Fibroblast of peridontal ligament (primary cell): ENCODE measurements at regions not wholly inside any gene's neighbourhood (a gene's known extent, or its start where the extent isn't known, plus 50 kb on each side); places are given as distances from the start of the nearest gene placed in this dataset.
"Not testable (repeated sequence)": the region's sequence is repeated elsewhere in the genome, so short reads cannot be mapped to it uniquely, and the experiment has no call there.

Experiments used
- DNase-seq: peaks from one replicate; pipeline ENCODE4 v3.0.0-alpha.2; 2010; ENCODE audit errors: extremely low read depth

DNA sequence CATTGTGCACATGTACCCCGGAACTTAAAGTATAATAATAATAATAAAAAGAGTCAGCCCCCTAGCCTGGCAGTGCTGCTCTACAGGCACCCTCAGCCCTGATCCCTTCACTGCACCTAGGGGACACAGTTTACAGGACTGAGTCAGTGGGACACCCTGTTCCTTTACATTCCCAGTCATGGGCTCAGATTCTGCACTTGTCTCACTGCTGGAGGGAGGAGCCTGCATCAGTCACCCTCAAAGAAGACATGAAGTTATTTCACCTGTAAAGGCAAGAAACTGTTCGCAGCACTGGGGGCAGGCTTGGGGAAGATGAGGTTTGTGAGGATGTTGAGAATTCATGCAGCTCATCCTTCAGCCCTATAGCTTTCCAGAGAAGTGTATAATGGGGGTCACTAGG lies 50.7 kb upstream of the VPREB1 start:
- no peak for DNase-seq

DNA sequence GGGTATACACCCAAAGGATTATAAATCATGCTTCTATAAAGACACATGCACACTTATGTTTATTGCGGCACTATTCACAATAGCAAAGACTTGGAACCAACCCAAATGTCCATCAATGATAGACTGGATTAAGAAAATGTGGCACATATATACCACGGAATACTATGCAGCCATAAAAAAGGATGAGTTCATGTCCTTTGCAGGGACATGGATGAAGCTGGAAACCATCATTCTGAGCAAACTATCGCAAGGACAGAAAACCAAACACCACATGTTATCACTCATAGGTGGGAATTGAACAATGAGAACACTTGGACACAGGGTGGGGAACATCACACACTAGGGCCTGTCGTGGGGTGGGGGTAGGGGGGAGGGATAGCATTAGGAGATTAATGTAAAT lies 51.1 kb upstream of the VPREB1 start:
- DNase-seq: not testable (repeated sequence)

DNA sequence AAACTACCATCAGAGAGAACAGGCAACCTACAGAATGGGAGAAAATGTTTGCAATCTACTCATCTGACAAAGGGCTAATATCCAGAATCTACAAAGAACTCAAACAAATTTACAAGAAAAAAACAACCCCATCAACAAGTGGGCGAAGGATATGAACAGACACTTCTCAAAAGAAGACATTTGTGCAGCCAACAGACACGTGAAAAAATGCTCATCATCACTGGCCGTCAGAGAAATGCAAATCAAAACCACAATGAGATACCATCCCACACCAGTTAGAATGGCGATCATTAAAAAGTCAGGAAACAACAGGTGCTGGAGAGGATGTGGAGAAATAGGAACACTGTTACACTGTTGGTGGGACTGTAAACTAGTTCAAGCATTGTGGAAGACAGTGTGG lies 51.6 kb upstream of the VPREB1 start:
- not testable (repeated sequence) for DNase-seq

DNA sequence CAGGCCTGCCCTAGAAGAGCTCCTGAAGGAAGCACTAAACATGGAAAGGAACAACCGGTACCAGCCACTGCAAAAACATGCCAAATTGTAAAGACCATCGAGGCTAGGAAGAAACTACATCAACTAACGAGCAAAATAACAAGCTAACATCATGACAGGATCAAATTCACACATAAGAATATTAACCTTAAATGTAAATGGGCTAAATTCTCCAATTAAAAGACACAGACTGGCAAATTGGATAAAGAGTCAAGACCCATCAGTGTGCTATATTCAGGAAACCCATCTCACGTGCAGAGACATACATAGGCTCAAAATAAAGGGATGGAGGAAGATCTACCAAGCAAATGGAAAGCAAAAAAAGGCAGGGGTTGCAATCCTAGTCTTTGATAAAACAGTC lies 54.8 kb upstream of the VPREB1 start:
- not testable (repeated sequence) for DNase-seq

DNA sequence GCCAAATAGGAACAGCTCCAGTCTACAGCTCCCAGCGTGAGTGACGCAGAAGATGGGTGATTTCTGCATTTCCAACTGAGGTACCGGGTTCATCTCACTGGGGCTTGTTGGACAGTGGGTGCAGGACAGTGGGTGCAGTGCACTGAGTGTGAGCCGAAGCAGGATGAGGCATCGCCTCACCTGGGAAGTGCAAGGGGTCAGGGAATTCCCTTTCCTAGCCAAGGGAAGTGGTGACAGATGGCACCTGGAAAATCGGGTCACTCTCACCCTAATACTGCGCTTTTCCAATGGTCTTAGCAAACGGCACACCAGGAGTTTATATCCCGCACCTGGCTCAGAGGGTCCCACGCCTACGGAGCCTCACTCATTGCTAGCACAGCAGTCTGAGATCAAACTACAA lies 56.7 kb upstream of the VPREB1 start:
- not testable (repeated sequence) for DNase-seq

DNA sequence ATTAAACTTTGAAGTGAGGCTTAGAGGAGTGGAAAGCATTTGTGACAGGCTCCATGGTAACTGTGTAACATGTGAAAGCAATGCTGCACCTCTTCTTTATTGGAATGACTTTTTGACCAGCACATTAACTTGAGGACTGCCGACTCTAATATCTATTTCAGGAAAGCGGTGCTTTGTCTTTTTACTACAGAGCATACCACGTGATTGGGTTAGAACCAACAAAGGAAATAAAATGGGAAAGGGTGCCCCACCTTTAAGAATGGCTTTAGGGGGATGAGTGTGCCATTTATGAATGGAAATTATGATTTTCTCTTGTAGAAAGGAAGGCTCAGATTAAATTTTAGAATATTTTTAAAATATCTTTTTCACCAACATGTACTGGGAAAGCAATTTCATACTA lies 57.3 kb upstream of the VPREB1 start:
- DNase-seq: no peak

DNA sequence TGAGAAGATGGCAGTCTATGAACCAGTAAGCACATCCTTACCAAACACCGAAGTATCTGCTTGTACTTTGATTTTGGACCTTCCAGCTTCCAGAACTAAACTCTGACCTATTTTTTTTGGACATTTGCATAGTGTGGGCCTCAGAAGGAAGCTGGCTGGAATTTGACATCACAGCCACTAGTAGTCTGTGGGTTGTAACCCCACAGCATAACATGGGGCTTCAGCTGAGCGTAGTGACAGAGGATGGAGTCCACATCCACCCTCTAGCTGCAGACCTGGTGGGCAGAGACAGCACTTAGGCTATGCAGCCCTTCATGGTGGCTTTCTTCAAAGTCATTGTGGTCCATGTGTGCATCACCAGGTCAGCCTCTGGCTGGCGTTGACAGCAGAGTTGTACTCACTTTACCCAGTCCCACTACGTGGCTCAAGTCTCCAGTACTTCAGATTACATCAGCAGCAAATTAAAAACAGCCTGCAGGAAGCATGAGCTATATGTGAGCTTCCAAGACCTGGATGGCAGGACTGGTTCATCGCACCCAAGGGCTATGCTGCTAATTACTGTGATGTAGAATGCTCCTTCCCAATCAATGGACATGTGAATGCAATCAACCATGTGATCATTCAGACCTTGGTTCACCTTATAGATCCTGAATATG lies 58.6 kb upstream of the VPREB1 start:
- no peak for DNase-seq

DNA sequence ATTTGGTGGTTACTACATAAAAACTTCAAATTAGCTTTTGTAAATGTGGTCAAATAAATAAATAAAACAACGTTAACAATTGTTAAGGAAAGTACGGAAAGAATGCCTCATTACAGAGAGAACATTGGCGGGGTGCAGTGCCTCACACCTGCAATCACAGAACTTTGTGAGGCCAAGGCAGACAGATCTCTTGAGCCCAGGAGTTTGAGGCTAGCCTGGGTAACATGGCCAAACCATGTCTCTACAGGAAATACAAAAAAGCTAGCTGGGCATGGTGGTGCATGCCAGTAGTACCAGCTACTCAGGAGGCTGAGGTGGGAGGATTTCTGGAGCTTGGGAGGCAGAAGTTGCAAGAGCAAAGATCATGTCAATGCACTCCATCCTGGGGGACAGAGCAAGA lies 59.4 kb upstream of the VPREB1 start:
- DNase-seq: no peak

DNA sequence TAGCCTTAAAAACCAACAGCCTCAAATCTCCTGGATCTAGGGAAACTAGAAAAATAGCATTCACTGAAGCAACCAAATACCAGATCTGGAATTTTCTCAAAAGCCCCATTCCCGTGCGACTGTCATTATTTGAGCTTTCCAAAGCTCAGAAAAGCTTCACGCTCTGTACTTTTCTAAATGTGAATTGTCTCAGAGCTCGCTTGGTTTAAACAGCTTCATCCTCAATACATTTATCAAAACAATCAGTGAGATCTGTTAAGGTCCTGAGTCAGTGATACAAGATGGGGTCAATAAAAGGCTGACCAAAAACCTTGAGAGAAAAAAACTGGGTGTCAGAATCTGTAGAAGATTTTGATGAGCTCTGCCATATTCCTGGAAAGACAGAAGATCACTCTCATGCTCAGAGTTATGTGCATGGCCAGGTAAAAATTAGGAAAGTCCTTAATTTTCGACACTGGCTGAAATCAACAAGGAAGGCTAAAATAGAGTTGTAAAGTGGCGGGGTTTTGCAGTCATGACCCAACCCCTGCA lies 60.2 kb upstream of the VPREB1 start:
- no peak for DNase-seq

DNA sequence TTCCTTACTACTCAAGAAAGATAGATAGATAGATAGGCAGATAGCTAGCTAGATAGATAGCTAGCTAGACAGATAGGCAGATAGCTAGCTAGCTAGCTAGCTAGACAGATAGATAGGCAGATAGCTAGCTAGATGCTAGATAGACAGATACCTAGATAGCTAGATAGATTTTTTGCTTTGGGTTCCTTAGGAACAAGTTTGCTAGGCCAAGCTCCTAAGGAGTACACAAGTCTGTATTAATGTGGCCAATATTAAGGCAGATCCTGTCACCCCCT lies 61.7 kb upstream of the VPREB1 start:
- no peak for DNase-seq

DNA sequence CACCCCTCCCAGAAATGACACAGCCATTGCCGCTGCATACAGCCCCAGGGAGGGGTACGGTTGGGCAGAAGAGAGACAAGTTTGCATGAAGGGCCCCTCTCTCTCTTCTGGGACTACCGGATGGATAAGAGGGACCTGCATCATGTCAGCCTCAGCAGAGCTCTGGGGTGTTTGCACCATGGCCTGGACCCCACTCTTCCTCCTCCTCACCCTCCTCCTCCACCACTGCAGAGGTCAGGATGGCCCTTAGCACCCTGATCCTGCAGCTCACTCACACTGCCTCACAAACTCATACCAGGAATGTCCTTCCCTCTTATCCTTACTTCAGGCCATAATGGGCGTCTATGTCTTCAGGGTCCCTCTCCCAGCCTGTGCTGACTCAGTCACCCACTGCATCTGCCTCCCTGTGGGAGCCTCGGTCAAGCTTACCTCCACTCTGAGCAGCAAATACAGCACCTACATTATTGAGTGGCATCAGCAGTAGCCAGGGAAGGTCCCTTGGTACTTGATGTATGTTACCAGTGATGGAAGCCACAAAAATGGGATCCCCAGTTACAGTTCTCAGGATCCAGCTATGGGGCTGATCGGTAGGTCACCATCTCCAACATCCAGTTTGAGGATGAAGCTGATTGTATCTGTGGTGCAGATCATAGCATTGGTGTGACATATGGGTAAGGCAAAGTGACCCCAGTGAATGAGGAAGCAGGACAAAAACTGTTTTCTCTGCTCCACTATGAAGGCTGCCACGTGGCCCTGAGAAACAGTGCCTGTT lies 62.2 kb upstream of the VPREB1 start:
- no peak for DNase-seq

DNA sequence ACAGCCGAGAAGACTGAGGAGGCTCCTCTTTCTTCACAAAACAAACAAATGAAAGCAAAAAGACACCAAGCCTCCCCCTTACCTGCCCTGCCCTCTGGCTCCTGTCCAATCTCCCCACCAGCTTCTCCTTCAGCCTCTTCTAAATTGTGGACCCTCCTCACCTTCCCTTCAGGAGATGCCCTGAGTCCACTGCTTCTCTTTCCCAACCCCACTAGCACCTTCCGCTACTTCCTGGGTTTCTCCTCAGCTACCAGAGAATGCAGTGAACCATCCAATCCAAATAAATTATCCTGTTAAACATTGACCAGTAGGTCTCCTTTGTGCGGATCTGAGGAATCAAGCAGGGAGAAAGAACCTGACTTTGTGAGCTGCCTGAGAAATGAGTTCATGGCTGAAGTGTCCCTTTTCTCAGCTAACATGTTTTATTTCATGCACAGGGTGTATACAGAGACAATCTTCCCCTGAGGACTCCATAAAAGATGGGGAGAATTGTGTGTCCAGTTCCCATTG lies 63.2 kb upstream of the VPREB1 start:
- DNase-seq: no peak

DNA sequence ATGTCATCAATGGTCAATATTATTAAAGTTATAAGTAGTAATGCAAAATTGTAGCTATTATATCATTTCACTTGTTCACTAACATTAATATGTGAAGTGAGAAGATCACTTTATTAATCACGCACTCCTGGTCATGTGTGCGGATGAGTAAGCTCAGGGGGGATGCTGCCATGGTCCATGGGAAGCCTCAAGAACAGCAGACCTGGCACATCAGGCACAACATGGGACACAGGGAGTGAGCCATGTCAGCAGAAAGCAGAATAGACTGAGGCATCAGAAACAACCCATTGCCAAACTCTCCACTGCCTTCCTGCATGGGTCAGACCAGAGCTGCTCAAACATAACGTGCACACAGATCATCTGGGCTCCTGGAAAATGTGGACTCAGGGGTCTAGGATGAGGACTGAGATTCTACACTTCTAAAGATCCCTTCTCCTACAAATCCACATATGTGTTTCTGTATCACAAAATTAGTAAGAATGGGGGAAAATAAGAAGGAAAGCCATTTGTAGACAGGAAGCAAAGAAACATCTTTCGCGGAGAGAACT lies 63.8 kb upstream of the VPREB1 start:
- no peak for DNase-seq

DNA sequence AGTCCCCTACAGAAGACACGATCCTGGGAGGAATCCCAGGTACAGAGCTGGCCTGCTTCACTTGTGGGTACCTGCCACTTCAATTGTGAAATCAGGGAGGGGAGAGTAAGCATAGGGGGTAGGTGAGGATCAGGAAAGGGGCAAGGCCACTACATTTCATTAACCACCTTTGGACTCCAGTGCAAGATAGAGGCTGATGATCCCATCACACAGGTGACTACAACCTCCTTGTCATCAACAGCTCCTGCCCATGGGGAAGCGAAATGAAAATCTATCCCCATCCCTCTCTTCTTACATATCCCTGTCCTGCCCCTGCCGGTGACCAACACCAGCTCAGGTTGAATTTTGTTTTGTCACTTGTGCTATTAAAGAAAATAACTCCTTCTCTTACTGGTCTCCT lies 64.7 kb upstream of the VPREB1 start:
- DNase-seq: no peak

DNA sequence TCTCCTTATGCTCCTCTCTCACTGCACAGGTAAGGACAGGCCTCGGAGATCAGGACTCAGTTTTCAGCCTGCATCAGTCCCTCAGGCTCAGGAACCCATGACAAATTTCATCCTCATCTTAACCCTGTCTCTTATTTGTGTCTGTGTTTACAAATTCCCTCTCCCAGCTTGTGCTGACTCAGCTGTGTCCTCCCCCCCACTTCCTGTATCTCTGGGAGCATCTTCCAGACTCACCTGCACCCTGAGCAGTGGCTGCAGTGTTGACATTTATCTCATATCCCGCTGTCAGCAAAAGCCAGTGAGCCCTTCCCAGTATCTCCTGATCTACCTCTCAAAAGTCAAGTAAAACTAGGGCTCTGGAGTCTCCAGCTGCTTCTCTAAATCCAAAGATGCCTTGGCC lies 65.6 kb upstream of the VPREB1 start:
- DNase-seq: no peak

DNA sequence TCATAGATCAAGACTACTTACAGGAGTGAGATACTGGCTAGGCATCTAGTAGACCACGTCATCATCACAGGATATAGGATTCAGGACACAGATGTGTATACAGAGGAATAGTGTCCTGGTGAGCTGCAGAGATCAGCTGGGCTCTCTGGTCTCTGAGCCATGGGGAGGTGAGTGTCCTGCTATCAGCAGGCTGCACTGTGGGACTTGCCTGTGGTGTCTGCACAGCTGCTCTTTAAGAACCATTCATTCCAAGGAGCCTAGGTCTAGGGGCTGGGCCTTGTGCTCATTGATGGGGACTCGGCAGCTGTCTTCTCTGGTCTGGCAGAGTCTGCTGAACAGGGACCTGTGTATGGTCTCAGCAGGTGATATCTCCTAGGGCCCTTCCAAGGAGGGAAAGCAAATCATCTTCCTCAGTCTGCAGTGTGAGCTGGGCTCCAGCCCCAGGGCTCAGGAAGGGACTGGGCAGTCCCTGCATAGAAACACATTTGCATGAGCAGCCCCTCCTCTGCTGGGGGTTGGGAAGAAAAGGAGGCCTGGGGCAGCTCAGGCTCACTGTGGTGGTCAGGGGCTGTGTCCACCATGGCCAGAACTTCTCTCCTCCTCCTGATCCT lies 66.1 kb upstream of the VPREB1 start:
- DNase-seq: no peak

DNA sequence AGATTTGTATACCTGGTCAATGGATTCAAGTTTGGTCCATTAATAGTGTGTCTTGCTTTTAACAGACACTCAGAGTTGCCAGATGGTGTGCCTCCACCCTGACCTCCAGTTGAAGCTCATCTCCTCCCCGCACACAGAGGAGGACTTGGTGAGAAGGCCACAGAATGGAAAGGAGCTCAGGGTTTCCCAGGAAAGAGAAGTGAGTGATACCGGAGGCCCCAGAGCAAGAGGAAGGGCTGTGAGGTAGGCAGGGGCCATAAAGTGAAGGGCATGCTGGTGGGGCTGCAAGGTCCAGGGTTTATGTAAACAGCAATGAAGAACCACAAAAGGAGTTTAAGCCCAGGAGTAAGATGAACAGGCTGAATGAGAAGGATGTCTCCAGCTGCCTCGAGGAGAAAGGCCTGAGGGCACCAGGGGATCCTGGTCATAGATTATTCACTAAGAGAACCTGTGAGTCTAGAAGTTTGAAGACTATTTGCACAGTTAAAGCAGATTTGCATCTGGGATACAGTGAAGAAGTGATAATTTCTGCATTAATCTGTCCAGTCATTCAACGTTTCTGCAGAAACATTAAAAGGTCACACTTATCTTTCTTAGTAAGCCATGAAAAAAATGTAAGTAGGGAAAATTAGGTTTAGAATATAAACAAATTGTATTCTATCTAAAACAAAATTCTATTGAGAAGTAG lies 67.5 kb upstream of the VPREB1 start:
- DNase-seq: no peak

DNA sequence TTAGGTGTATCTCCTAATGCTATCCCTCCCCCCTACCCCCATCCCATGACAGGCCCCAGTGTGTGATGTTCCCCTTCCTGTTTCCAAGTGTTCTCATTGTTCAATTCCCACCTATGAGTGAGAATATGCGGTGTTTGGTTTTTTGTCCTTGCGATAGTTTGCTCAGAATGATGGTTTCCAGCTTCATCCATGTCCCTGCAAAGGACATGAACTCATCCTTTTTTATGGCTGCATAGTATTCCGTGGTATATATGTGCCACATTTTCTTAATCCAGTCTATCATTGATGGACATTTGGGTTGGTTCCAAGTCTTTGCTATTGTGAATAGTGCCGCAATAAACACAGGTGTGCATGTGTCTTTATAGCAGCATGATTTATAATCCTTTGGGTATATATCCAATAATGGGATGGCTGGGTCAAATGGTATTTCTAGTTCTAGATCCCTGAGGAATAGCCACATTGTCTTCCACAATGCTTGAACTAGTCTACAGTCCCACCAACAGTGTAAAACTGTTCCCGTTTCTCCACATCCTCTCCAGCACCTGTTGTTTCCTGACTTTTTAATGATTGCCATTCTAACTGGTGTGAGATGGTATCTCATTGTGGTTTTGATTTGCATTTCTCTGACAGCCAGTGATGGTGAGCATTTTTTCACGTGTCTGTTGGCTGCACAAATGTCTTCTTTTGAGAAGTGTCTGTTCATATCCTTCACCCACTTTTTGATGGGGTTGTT lies 71.5 kb upstream of the VPREB1 start:
- DNase-seq: not testable (repeated sequence)

DNA sequence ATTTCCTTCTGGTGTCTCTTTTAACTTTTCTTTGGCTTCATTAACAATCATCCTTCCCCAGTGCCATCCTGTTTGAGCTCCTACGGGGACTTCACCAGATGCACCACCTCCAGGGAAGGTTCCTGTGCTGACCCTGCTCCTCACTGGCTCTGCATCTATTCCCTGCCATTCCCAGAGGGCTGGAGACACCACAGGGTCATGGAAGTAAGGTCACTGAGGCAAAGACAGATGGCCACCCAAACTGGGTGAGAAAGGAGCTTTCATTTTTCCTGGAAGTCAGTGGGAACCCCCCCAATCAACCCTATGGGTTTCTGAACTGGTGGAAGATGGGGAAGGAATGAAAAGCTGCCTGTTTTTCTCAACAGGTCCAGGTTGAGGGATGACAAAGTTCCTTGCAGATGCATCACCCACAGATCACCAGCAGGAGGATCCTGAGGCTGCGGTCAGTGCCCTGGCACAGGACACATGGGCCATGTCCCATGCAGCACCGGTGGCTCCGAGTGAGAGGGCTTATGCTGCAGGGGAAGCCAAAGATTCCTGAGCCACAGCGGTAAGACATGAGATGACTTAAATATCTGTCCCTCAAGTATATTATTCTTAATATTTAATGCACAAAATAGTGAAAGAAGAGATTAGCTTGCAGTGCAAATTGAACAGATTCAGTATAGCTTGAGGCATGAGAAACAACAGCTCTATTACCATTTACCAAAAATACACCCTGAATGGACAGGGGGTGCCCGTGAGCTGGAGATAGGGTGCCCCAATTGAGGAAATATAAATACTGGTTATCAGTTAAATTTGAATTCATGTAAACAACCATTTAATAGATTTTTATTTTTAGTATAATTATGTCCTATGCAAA lies 73.0 kb upstream of the VPREB1 start:
- DNase-seq: no peak

DNA sequence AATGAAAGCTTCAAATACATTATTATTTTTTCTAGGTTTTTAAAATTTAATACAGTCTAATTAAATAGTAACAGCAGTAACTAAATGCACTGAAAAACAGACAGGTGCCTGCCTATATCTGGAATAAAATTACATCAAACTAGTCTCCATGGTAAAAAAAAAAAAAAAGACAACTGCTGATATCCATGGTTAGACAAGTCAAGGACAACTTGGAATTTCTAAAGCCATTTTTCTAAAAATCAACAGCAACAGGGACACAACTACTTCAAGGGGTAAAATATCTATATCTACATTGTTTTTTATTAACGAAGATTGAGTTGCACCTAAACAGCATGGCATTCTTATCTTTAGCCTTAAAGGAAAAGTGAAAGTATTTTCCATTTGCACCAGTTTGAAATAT lies 74.7 kb upstream of the VPREB1 start:
- DNase-seq: no peak
